NCI-H748 treated with DMSO at 0.1 percent for 48 hours (cell line): ENCODE measurements at regions not wholly inside any gene's neighbourhood (a gene's known extent, or its start where the extent isn't known, plus 50 kb on each side); places are given as distances from the start of the nearest gene placed in this dataset.
"Not testable (repeated sequence)": the region's sequence is repeated elsewhere in the genome, so short reads cannot be mapped to it uniquely, and the experiment has no call there.

Experiments
- DNase-seq: peaks from one replicate; lab custom pipeline; 2025; lab: John Stamatoyannopoulos, UW

DNA sequence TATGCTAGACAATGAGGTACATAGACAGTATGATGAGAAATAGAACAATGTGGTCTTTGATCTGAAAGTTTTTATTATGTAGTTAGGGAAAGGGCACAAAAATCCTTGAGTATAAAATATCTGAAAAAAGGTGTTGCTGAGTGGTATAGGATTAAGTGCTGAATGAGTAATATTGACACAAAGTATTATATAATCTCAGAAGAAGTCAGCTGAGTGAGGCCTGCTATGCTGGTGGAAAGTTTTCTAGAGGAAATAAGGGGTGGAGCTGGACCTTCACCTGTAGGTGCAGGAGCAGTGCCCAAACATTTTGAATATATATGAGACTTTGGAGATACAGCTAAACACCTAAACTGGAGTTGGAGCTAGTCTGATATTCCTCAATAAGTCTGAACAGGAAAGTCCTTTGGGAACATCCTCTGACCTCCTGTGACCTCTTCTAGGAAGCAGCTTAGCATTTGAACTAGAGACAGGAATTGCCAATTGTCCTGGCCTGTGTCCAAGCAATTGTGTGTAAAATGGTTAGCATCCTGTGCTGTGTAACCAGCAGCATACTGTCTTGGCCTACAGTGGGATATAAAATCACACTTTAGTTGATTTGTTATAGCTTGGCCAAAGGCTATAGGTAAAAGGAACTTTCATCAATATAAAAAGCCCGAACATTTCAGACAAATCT lies 285.3 kb downstream of the ANKRD50 start:
- DNase-seq: no peak

DNA sequence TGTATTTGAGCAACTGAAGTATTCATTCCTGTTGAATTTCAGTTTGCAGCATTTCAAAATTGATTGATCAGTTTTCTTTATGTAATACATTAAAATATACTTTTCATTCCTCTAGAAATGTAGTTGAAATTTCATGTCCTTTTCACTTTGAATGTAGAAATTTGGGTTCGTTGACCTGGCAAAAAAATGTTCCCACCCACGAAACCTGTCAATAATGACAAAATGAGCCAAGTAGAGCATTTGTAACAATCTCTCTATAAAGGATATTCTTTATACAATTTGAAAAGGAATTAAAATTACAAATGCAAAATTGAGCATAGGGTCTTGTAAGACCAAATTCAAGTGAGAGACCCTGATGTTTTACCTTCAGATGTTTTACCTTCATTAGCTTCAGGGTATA lies 283.9 kb downstream of the ANKRD50 start:
- DNase-seq: no peak

DNA sequence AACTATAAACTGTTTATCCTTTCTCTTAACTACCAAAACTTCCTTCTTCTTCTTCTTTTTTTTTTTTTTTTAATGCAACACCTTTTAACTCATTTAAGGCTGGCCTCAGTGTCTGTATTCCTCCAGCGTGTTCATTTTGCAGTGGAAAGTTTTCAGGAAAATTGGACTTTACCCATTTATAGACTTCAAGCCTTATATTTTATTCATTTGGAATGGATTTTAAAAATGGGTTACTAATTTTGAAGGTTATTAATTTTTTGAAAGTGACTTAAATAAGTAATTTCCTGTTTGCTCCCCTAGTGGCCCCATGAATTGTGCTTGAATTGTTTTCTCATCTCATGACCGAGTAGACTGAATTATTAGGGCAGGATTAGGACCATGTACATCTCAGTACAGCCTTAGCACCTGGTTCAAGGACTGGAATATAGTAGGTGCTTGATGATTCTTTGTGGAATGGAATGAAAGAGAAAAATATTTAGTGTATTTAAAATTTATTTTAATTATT lies 282.7 kb downstream of the ANKRD50 start:
- DNase-seq: no peak

- DNase-seq: no peak
These were observed 280.8 kb downstream of the ANKRD50 start for GRCh38 chr4:124431653-124432192.

- no peak for DNase-seq
These were observed 280.0 kb downstream of the ANKRD50 start for GRCh38 chr4:124432500-124432899.

DNA sequence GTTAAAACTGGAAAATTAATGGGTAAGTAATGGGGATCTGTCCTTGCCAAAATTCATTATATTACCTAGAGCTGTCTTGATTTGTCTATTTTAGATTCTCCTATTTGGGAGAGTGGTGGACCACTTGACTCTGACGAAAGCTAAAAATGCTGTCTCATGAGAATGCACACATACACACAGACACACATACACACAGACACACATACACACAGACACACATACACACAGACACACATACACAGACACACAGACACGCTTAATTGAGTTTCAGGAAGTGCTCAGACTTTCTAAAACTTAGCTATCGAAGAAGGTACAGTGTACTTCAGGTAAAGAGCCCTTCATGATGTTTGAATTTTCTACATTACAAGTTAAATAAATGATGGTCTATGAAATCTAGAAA lies 279.5 kb downstream of the ANKRD50 start:
- no peak for DNase-seq

- no peak for DNase-seq
These were observed 279.0 kb downstream of the ANKRD50 start for GRCh38 chr4:124433500-124433899.

DNA sequence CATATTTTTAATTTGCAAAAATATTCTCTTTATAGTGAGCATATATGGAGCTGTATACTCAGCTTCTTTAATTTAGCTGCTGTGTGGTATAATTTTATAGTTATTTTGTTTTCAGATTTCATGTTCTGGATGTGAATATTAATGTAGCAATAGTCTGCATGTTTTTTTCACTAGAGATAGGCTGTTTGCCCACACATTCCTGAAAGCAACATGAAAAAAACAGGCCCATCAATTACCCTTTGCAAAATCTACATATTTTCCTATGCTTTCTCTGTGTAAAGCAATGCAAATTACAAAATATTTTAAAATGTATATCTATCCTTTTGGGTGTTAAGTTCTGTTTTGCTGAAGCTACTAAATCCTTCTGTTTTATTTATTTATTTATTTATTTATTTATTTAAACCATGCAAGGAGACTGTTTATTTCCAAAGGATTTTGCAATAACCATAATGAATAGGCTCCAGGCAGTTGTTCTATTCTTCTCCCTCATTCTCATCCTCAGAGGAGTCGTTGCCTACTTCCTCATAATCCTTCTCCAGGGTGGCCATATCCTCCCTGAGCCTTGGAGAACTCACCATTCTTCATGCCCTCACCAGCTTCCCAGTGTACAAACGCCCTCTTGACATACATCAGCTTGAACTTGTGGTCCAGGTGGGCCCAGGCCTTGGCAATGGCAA lies 277.1 kb downstream of the ANKRD50 start:
- no peak for DNase-seq

DNA sequence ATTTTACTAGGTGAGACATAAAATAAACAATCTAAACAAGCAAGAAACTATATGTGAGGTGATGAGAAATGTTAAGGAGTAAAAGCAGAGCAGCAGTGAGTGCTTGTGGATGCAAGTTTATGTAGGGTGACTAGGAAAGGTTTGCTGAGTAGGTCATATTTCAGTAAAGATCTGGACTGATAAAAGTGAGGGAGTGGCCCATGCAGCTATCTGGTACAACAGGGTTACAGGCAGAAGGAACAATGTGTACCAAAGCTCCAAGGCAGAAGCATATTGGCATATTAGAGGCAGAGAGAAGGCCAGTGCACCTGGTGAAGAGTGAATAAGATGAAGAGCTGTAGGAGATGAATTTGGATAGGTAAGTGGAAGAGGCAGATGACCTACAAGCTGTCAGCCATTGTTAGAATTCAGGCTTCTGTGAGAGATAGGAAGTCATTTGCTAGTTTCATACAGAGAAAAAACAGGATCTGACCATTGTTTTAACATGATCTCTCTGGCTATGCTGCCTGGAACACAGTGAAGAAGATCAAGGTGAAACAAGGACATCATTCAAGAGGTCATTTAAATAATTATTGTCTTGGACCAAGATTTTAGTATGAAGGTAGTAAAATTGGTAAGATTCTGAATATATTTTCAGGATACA lies 274.6 kb downstream of the ANKRD50 start:
- no peak for DNase-seq

GRCh38 chr4:124445071-124445470 lies 267.5 kb downstream of the ANKRD50 start:
- DNase-seq: no peak

- DNase-seq: no peak
These were observed 262.7 kb downstream of the ANKRD50 start for GRCh38 chr4:124449881-124450280.

- DNase-seq: no peak
These were observed 261.7 kb downstream of the ANKRD50 start for GRCh38 chr4:124450851-124451250.

GRCh38 chr4:124454772-124455270 lies 257.7 kb downstream of the ANKRD50 start:
- no peak for DNase-seq

DNA sequence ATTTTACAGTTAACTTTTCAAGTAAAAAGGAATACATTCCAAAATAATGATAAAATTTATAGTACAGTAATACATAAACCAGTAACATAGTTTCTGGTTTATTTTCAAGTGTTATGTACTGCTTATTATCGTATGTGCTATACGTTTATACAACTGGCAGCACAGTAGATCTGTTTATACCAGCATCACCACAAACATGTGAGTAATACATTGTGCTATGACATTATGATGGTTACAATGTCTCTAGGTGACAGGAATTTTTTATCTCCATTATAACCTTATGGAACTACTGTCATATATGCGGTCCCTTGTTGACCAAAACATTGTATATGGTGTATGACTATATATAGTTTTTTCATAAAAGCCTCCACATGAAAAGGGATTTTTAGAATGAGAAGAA lies 256.9 kb downstream of the ANKRD50 start:
- DNase-seq: no peak

DNA sequence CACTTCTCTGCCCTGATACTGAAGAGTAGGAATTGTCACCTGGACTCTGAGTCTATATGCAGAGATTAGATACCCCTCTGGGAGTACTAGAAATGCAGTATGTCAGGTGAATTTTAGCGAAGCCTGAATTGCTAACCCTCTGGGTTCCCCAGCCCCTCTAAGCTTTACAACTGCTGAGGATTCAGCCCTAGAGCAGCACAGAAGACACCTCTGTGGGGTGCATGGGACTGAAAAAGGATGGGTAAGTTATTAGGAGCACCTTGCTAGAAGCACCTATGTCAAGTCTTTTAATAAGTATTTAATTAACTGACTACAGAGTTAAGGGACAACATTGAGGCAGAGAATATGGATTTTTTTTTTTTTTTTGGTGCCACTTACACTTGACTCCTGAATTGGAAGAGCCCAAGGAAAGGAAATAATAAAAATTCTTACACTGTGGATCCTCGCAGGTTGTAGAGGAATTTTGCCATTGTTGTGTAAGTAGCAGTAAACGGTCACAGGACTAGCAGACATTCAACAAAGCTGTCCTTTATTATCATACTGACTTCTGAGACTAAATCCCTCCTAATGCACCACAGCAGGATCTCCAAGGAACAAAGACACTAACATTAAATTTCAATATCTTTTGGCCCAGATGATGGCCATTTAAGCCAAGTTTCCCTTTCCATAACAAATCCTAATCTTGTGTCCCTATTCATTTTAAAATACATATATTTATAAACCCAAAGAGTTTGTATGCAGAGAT lies 253.2 kb downstream of the ANKRD50 start:
- DNase-seq: no peak

GRCh38 chr4:124459941-124460310 lies 252.6 kb downstream of the ANKRD50 start:
- no peak for DNase-seq

DNA sequence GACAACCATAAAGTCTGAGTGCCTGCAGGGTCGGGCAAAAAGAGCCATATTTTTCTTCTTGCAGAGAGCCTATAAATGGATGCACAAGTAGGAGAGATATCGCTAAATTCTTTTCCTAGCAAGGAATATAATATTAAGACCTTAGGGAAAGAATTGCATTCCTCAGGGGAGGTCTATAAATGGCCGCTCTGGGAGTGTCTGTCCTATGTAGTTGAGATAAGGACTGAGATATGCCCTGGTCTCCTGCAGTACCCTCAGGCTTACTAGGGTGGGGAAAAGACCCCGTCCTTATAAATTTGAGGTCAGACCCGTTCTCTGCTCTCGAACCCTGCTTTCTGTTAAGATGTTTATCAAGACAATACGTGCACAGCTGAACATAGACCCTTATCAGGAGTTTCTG lies 250.9 kb downstream of the ANKRD50 start:
- DNase-seq: not testable (repeated sequence)

DNA sequence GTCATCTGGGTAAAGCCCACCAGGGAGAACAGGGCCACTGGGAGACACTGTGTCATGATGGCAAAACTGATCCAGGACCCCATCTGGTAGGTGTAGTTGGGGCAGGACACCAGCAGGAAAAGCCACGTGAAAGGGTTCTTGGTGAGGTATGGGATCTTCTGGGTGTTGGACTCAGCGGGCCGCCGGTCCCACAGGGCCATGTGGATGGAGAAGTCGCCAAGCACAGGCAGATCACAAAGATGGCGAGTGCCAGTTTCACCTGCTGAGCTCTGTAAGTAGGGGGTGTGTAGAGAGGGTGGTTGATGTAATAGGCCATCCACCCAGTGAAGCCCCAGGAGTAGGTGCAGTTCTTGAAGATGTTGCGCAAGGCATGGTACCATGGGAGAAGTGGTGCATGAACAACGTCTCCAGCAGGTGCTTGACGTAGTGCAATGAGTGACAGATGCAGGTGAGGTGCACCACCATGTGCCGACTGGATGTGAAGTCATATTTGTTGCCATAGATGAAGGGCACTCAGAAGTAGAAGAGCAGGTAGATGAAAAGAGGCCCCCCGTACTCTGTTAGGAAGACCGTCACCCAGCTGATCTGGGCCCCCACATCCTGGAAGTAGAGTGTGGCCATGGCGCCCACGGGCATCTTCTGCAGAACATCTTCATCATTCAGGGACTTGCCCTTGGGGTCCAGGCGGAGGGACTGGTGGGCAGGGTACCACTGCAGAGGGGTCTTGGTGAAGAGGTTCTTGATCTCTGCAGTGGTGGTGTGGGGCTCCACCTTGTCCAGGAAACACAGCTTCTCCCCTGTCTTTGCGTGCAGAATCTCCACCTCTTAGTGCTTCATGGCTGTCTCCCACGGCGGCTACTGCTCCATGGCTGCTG lies 249.3 kb downstream of the ANKRD50 start:
- DNase-seq: no peak

GRCh38 chr4:124464836-124465235 lies 247.7 kb downstream of the ANKRD50 start:
- DNase-seq: no peak

DNA sequence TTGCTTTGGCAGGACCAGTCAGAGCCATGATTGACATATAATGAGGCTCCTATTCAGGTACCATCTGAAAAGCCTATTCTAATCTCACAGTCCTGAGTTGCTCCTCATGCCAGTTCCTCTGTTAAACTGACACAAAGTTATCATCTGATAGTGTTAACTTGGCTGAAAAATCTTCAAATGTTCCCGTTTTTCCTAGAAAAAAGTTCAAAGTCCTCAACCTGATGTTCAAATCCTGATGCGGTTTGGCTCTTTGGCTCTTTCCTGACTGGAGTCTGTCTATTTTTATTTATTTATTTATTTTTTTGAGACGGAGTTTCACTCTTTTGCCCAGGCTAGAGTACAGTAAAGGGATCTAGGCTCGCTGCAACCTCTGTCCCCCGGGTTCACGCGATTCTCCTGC lies 244.2 kb downstream of the ANKRD50 start:
- DNase-seq: no peak

GRCh38 chr4:124469981-124470380 lies 242.6 kb downstream of the ANKRD50 start:
- no peak for DNase-seq
